ENCODE measurements at regions not wholly inside any gene's neighbourhood (a gene's known extent, or its start where the extent isn't known, plus 50 kb on each side); places are given as distances from the start of the nearest gene placed in this dataset.
"Not testable (repeated sequence)": the region's sequence is repeated elsewhere in the genome, so short reads cannot be mapped to it uniquely, and the experiment has no call there.

DNA sequence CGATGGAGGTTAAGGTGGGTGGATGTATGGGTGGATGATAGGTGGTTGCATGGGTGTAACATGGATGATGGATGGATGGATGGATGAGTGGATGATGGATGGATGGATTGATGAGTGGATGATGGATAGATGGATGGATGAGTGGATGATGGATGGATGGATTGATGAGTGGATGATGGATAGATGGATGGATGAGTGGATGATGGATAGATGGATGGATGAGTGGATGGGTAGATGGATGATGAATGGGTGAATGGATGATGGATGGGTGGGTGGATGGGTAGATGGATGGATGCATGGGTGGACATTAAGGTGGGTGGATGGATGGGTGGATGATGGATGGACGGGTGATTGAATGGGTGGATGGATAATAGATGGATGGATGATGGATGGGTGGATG lies 136.5 kb upstream of the FOXD4L5 start:
- H3K4me3 ChIP-seq (ENCODE audit: low read length in 2 of 2); H3K27ac ChIP-seq (ENCODE audit: low read depth in 2 of 2, low read length in 2 of 2); H3K9ac ChIP-seq (ENCODE audit: low read depth in 1 of 2, low read length in 2 of 2); H3K27me3 ChIP-seq (ENCODE audit: control insufficient read depth in 2 of 2, insufficient read depth in 2 of 2, low read length in 2 of 2); H3K4me1 ChIP-seq (ENCODE audit: control insufficient read depth in 2 of 2, insufficient read depth in 2 of 2, low read length in 2 of 2); H3K9me3 ChIP-seq (ENCODE audit: control insufficient read depth in 2 of 2, low read length in 2 of 2); H3K36me3 ChIP-seq (ENCODE audit: control insufficient read depth in 2 of 2, insufficient read depth in 2 of 2, low read length in 2 of 2): not testable (repeated sequence)

DNA sequence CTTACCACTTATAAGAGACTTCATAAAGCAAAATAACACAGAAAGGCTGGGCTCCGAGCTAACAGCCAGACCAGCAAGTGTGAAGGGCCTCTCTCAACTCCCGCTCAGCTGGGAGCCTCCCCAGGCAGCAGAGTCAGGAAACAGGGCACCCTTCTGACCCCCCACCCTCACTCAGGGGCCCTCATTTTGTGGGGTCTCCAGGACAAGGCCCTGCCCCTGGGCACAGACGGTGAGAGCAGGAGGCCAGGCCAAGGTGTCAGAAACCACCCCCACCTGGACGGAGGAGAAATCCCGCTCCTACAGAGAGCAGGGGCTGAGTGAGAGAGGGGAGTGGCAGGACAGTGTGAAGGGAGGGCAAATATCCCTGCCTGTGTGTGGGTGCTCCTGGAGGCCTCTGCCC lies 135.8 kb upstream of the FOXD4L5 start:
- Histone ChIP-seq H3K27ac (ENCODE audit: low read depth in 2 of 2, low read length in 2 of 2) (no peak overlapping the region), H3K9me3 (ENCODE audit: control insufficient read depth in 2 of 2, low read length in 2 of 2) (peaks cover 0 to 7% of the 10 kb centered on the region in 2 donors), H3K27me3 (ENCODE audit: control insufficient read depth in 2 of 2, insufficient read depth in 2 of 2, low read length in 2 of 2) (no peaks in the 10 kb centered on the region), H3K4me1 (ENCODE audit: control insufficient read depth in 2 of 2, insufficient read depth in 2 of 2, low read length in 2 of 2) (no peaks in the 10 kb centered on the region), H3K36me3 (ENCODE audit: control insufficient read depth in 2 of 2, insufficient read depth in 2 of 2, low read length in 2 of 2) (no peaks in the 10 kb centered on the region), H3K4me3 (ENCODE audit: low read length in 2 of 2) (no peak overlapping the region), H3K9ac (ENCODE audit: low read depth in 1 of 2, low read length in 2 of 2) (no peak overlapping the region)

DNA sequence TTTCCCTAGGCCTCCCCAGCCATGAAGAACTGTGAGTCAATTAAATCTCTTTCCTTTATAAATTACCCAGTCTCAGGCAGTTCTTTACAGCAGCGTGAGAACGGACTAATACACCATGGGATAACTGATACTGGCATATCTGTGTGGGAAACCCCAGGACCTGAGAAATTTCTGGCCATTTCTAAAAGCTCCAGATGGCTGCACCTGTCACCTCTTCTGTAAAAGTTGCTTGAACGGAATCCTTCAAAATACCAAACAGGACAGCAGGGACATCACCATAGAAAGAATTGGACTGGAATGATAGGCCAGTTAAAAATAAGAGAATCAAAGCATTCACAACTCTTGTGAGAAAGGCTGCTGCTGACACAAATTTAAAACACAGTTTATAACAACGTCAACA lies 134.0 kb upstream of the FOXD4L5 start:
- not testable (repeated sequence) for H3K4me3 ChIP-seq (ENCODE audit: low read length in 2 of 2); H3K9ac ChIP-seq (ENCODE audit: low read depth in 1 of 2, low read length in 2 of 2); H3K27me3 ChIP-seq (ENCODE audit: control insufficient read depth in 2 of 2, insufficient read depth in 2 of 2, low read length in 2 of 2); H3K27ac ChIP-seq (ENCODE audit: low read depth in 2 of 2, low read length in 2 of 2); H3K9me3 ChIP-seq (ENCODE audit: control insufficient read depth in 2 of 2, low read length in 2 of 2); H3K36me3 ChIP-seq (ENCODE audit: control insufficient read depth in 2 of 2, insufficient read depth in 2 of 2, low read length in 2 of 2); H3K4me1 ChIP-seq (ENCODE audit: control insufficient read depth in 2 of 2, insufficient read depth in 2 of 2, low read length in 2 of 2)

DNA sequence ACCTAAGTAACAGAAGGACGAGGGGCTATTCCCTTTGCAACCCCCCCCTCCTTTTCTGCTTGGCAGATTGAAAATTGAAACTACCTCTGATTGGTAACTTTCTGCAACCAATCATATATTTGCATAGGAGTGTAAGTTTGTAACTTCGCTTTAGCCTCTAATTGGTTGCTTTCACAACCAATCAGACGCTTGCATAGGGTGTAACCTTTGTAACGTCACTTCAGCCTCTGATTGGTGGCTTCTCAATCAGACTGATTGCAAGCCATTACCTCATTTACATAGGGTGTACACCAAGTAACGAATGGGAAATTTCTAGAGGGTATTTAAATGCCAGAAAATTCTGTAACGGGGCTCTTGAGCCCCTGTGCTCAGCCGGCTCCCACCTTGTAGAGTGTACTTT lies 131.9 kb upstream of the FOXD4L5 start:
- not testable (repeated sequence) for H3K27me3 ChIP-seq (ENCODE audit: control insufficient read depth in 2 of 2, insufficient read depth in 2 of 2, low read length in 2 of 2); H3K9me3 ChIP-seq (ENCODE audit: control insufficient read depth in 2 of 2, low read length in 2 of 2); H3K27ac ChIP-seq (ENCODE audit: low read depth in 2 of 2, low read length in 2 of 2); H3K9ac ChIP-seq (ENCODE audit: low read depth in 1 of 2, low read length in 2 of 2); H3K36me3 ChIP-seq (ENCODE audit: control insufficient read depth in 2 of 2, insufficient read depth in 2 of 2, low read length in 2 of 2); H3K4me3 ChIP-seq (ENCODE audit: low read length in 2 of 2); H3K4me1 ChIP-seq (ENCODE audit: control insufficient read depth in 2 of 2, insufficient read depth in 2 of 2, low read length in 2 of 2)

DNA sequence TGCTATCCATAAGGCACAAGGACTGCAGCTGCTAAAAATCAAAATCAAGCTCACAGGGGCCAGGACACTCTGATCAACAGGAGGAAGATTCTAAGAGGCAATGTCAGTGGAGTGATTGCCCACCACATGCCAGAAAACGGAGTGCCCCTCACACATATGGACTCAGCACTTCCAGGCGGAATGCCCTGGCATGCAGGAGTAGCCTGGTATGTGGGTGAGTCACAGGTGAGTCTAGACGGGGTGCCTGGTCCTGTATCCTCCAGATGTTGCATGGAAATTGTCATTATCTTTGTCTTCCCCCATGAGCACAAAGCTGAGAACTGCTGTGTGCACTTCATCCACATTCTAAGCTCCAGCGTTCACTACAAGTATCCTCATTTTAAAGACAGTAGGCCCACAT lies 129.2 kb upstream of the FOXD4L5 start:
- not testable (repeated sequence) for H3K9ac ChIP-seq (ENCODE audit: low read depth in 1 of 2, low read length in 2 of 2); H3K4me1 ChIP-seq (ENCODE audit: control insufficient read depth in 2 of 2, insufficient read depth in 2 of 2, low read length in 2 of 2); H3K36me3 ChIP-seq (ENCODE audit: control insufficient read depth in 2 of 2, insufficient read depth in 2 of 2, low read length in 2 of 2); H3K9me3 ChIP-seq (ENCODE audit: control insufficient read depth in 2 of 2, low read length in 2 of 2); H3K27ac ChIP-seq (ENCODE audit: low read depth in 2 of 2, low read length in 2 of 2); H3K4me3 ChIP-seq (ENCODE audit: low read length in 2 of 2); H3K27me3 ChIP-seq (ENCODE audit: control insufficient read depth in 2 of 2, insufficient read depth in 2 of 2, low read length in 2 of 2)

DNA sequence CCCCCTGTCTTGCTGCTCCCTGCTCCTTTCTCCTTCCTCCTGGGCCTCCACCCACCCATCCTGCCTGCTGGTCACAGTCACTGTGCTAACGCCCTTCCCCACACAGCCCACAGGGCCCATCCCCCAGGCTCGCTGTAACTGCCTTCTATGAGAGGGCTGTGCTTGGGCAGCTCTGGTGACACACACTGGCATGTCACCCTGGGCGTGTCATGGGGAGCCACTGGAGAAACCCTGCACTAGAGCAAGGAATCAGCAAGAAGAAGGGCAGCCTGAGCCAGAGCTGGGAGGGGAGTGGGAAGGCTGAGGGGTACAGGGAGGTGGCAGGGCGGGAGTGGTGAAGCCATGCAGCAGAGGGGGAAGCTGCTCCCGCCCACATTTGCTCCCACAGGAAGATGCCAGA lies 128.4 kb upstream of the FOXD4L5 start:
- H3K27ac ChIP-seq (ENCODE audit: low read depth in 2 of 2, low read length in 2 of 2); H3K36me3 ChIP-seq (ENCODE audit: control insufficient read depth in 2 of 2, insufficient read depth in 2 of 2, low read length in 2 of 2); H3K4me1 ChIP-seq (ENCODE audit: control insufficient read depth in 2 of 2, insufficient read depth in 2 of 2, low read length in 2 of 2); H3K4me3 ChIP-seq (ENCODE audit: low read length in 2 of 2); H3K9me3 ChIP-seq (ENCODE audit: control insufficient read depth in 2 of 2, low read length in 2 of 2); H3K27me3 ChIP-seq (ENCODE audit: control insufficient read depth in 2 of 2, insufficient read depth in 2 of 2, low read length in 2 of 2); H3K9ac ChIP-seq (ENCODE audit: low read depth in 1 of 2, low read length in 2 of 2): not testable (repeated sequence)

DNA sequence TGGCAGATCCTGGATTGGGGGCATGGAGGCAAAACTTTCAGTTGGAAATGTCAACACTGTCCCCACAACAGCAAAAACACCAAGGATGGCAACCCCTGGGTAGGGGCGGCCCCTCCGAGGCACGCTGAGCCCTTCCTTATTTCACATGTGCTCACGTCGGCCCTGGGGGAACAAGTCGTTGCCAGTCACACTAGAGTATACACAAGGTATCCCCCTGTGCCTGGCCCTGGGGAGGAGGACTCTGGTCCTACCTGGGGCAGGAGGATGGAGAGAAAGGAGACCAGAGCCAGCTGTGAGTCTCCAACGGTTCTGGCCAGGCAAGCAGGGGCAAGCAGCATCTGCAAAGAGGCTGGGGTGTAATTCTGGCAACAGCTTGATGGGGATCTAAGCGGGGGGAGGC lies 126.9 kb upstream of the FOXD4L5 start:
- H3K36me3 ChIP-seq (ENCODE audit: control insufficient read depth in 2 of 2, insufficient read depth in 2 of 2, low read length in 2 of 2) = no peaks in the 10 kb centered on the region
- H3K9me3 ChIP-seq (ENCODE audit: control insufficient read depth in 2 of 2, low read length in 2 of 2) = no peaks in the 10 kb centered on the region
- H3K27me3 ChIP-seq (ENCODE audit: control insufficient read depth in 2 of 2, insufficient read depth in 2 of 2, low read length in 2 of 2) = no peaks in the 10 kb centered on the region
- no peaks in the 10 kb centered on the region for H3K4me1 ChIP-seq (ENCODE audit: control insufficient read depth in 2 of 2, insufficient read depth in 2 of 2, low read length in 2 of 2)
- no peak overlapping the region for H3K4me3 ChIP-seq (ENCODE audit: low read length in 2 of 2)
- H3K9ac ChIP-seq (ENCODE audit: low read depth in 1 of 2, low read length in 2 of 2) = no peak overlapping the region
- H3K27ac ChIP-seq (ENCODE audit: low read depth in 2 of 2, low read length in 2 of 2) = no peak overlapping the region

DNA sequence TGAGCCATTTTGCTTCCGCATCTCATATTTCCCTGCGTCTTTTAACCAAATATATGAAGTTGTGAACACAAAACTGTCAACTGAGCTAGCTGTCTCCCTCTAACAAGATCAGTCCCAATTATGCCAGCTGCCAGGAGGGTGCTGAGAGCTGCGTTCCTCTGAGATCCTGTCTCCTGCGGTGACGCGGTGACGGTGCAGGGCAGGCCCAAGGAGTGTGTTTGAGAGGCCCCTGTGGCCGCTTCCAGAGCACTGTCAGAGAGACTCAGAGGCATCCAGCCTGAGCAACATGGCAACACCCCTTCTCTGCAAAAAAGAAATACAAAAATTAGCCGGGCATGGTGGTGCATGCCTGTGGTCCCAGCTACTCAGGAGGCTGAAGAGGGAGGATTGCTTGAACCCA lies 126.3 kb upstream of the FOXD4L5 start:
- no peaks in the 10 kb centered on the region for H3K9me3 ChIP-seq (ENCODE audit: control insufficient read depth in 2 of 2, low read length in 2 of 2)
- H3K4me1 ChIP-seq (ENCODE audit: control insufficient read depth in 2 of 2, insufficient read depth in 2 of 2, low read length in 2 of 2) = no peaks in the 10 kb centered on the region
- no peaks in the 10 kb centered on the region for H3K27me3 ChIP-seq (ENCODE audit: control insufficient read depth in 2 of 2, insufficient read depth in 2 of 2, low read length in 2 of 2)
- no peak overlapping the region for H3K9ac ChIP-seq (ENCODE audit: low read depth in 1 of 2, low read length in 2 of 2)
- no peak overlapping the region for H3K27ac ChIP-seq (ENCODE audit: low read depth in 2 of 2, low read length in 2 of 2)
- H3K4me3 ChIP-seq (ENCODE audit: low read length in 2 of 2) = no peak overlapping the region
- no peaks in the 10 kb centered on the region for H3K36me3 ChIP-seq (ENCODE audit: control insufficient read depth in 2 of 2, insufficient read depth in 2 of 2, low read length in 2 of 2)

DNA sequence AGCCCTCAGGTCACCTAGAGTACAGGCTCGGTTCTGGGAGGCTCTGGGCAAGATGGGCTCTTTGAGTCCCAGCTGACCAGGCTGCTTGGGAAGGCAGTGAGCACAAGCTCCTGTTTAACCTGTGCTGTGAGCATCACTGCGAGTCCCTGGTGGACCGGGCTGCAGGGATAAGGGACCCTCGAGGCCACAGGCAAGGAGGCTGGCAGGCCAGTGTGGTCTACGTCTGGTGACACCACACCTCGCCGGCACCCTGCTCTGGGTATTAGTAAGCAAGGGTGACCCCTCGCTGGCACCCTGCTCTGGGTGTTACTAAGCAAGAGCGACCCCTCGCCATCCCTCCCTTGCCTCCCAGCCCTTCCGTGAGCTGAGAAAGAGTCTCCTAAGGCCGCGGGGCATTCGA lies 125.9 kb upstream of the FOXD4L5 start:
- Histone ChIP-seq H3K27me3 (ENCODE audit: control insufficient read depth in 2 of 2, insufficient read depth in 2 of 2, low read length in 2 of 2) (no peaks in the 10 kb centered on the region), H3K9ac (ENCODE audit: low read depth in 1 of 2, low read length in 2 of 2) (no peak overlapping the region), H3K4me3 (ENCODE audit: low read length in 2 of 2) (no peak overlapping the region), H3K9me3 (ENCODE audit: control insufficient read depth in 2 of 2, low read length in 2 of 2) (no peaks in the 10 kb centered on the region), H3K4me1 (ENCODE audit: control insufficient read depth in 2 of 2, insufficient read depth in 2 of 2, low read length in 2 of 2) (no peaks in the 10 kb centered on the region), H3K27ac (ENCODE audit: low read depth in 2 of 2, low read length in 2 of 2) (no peak overlapping the region), H3K36me3 (ENCODE audit: control insufficient read depth in 2 of 2, insufficient read depth in 2 of 2, low read length in 2 of 2) (no peaks in the 10 kb centered on the region)

DNA sequence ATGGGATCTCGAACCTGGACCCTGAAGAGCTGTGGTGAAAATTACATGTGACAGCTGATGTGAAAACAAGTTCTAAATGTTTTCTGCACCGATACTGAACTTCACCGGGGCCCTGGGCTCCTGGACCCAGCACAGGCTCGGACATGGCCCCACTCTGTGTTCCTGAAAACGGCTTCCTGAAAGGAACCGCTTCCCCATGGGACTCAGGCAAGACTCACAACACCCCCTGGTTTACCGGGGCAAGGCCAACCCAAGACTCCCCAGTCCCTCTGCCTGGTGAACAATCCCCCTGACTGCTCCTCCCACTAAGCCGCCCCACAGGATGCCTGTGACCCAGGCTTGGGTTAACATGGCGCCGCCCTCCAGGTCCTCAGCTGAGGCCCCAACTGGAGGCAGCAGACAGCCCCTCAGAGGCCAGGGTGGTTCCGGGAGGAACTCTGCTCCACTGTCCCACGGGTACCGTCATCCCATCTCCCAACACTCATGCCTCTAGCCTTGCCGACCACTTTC lies 124.5 kb upstream of the FOXD4L5 start:
- Histone ChIP-seq H3K27me3 (ENCODE audit: control insufficient read depth in 2 of 2, insufficient read depth in 2 of 2, low read length in 2 of 2) (no peaks in the 10 kb centered on the region), H3K9me3 (ENCODE audit: control insufficient read depth in 2 of 2, low read length in 2 of 2) (no peaks in the 10 kb centered on the region), H3K4me1 (ENCODE audit: control insufficient read depth in 2 of 2, insufficient read depth in 2 of 2, low read length in 2 of 2) (no peaks in the 10 kb centered on the region), H3K36me3 (ENCODE audit: control insufficient read depth in 2 of 2, insufficient read depth in 2 of 2, low read length in 2 of 2) (no peaks in the 10 kb centered on the region), H3K9ac (ENCODE audit: low read depth in 1 of 2, low read length in 2 of 2) (no peak overlapping the region), H3K27ac (ENCODE audit: low read depth in 2 of 2, low read length in 2 of 2) (no peak overlapping the region), H3K4me3 (ENCODE audit: low read length in 2 of 2) (no peak overlapping the region)

DNA sequence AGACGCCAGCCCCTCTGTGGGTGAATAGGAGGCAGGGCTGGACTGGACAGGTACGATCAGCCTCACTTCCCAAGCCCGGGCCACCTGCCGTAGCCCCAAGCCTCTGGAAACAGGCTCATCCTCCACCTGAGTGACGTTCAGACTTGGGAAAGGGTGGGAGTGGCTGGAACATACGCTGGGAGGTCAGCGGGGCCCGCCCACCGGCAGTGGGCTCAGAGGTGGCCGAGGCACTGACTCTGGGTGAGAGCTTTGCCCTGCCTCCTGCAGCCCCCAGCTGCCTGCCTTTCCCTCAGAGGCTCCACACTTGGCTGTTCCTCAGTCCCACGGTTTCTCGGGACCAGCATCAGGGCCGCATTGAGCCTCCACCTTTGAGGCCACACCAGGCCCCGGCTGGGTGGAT lies 123.8 kb upstream of the FOXD4L5 start:
- H3K27me3 ChIP-seq (ENCODE audit: control insufficient read depth in 2 of 2, insufficient read depth in 2 of 2, low read length in 2 of 2); H3K4me1 ChIP-seq (ENCODE audit: control insufficient read depth in 2 of 2, insufficient read depth in 2 of 2, low read length in 2 of 2); H3K4me3 ChIP-seq (ENCODE audit: low read length in 2 of 2); H3K27ac ChIP-seq (ENCODE audit: low read depth in 2 of 2, low read length in 2 of 2); H3K9ac ChIP-seq (ENCODE audit: low read depth in 1 of 2, low read length in 2 of 2); H3K9me3 ChIP-seq (ENCODE audit: control insufficient read depth in 2 of 2, low read length in 2 of 2); H3K36me3 ChIP-seq (ENCODE audit: control insufficient read depth in 2 of 2, insufficient read depth in 2 of 2, low read length in 2 of 2): not testable (repeated sequence)
